Endothelial cell of umbilical vein (primary cell): ENCODE measurements at regions not wholly inside any gene's neighbourhood (a gene's known extent, or its start where the extent isn't known, plus 50 kb on each side); places are given as distances from the start of the nearest gene placed in this dataset.

Experiments used
- CTCF ChIP-seq, 2 donors: IDR thresholded peaks; 1 replicate in 1 of 2; 2 replicates in 1 of 2; pipeline ENCODE4 v1.5.1; 2011; ENCODE audit warnings: low read length in 2 of 2, mild to moderate bottlenecking in 2 of 2, moderate library complexity in 2 of 2, control low read depth in 1 of 2, inconsistent platforms in 1 of 2, low read depth in 1 of 2; ENCODE audit not compliant: insufficient read depth in 1 of 2; ENCODE audit errors: extremely low read depth in 1 of 2
- POLR2A ChIP-seq: IDR thresholded peaks from 2 replicates; pipeline ENCODE4 v1.6.1; 2012; ENCODE audit warnings: low read depth, mild to moderate bottlenecking, control low read depth, low read length

GRCh38 chrX:41005445-41005992, 79.7 kb upstream of the USP9X start:
- TF ChIP-seq CTCF (IDR thresholded peaks at IDR 0.05; ENCODE audit: extremely low read depth in 1 of 2, insufficient read depth in 1 of 2, low read depth in 1 of 2, low read length in 2 of 2) (no peak), POLR2A (no peak)
